Right atrium auricular region (tissue), 2 donors: ENCODE measurements at regions not wholly inside any gene's neighbourhood (a gene's known extent, or its start where the extent isn't known, plus 50 kb on each side); places are given as distances from the start of the nearest gene placed in this dataset.

Experiments used
- DNase-seq: peaks from one replicate; pipeline ENCODE4 v3.0.0-alpha.2; 2019; ENCODE audit warnings: low spot score
- H3K27ac ChIP-seq, 2 donors: fragments of 200-600 bp; sonication (generic); 1 replicate in 1 of 2; 2 replicates in 1 of 2; pipeline ENCODE4 v1.5.1; 2016 to 2019
- H3K27me3 ChIP-seq, 2 donors: fragments of 200-600 bp; sonication (generic); one replicate each; pipeline versions ENCODE4 v1.5.1 to v1.6.0; 2017 to 2019
- H3K36me3 ChIP-seq: fragments of 200-600 bp; sonication (generic); one replicate; pipeline ENCODE4 v1.5.1; 2016
- H3K4me1 ChIP-seq, 2 donors: fragments of 200-600 bp; sonication (generic); one replicate each; pipeline versions ENCODE4 v1.5.1 to v1.6.0; 2017 to 2019
- H3K4me3 ChIP-seq, 2 donors: fragments of 200-600 bp; sonication (generic); 1 replicate in 1 of 2; 2 replicates in 1 of 2; pipeline ENCODE4 v1.5.1; 2017 to 2019; ENCODE audit warnings: mild to moderate bottlenecking in 1 of 2, moderate library complexity in 1 of 2
- H3K9me3 ChIP-seq, 2 donors: fragments of 200-600 bp; sonication (generic); one replicate each; pipeline ENCODE4 v1.5.1; 2019
- TF ChIP-seq, protein P1 (sequence below), 2 donors: fragments of 200-600 bp; sonication (generic); IDR thresholded peaks; one replicate each; pipeline ENCODE4 v1.5.1; 2019; ENCODE audit warnings: antibody characterized with exemption in 2 of 2

DNA sequence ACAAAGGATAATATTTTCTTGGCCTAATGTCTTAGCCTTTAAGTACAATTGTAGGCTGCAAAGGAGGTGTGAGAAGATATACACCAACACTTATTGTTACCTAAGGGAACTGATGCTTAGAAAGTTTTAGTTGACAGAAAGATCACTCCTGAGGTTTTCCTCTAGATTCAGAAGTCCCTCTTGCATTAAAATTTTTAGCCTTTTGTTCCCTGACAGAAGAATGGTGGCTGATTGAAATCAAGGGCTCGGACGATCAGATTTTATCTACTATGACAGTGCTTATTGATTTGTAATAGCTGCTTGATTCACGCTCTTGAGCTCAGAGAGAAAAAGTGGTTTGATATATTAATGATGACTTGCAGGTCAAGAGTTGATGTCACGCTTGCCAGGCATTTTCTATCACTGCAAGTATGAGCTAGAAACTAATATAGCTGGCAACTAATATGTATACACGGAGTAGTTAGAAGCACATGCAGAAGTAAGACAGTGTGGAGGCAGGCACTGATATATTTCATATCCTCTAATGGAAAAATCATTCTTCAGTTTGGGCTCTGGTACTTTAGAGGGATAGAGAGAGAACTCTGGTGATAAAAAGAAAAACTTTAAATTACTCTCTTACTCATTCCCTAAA is 246.6 kb upstream of the ID4 start:
- Histone ChIP-seq H3K36me3 (no peaks in the 10 kb centered on the region), H3K4me3 (no peak overlapping the region), H3K27me3 (no peaks in the 10 kb centered on the region), H3K9me3 (no peaks in the 10 kb centered on the region), H3K4me1 (no peaks in the 10 kb centered on the region), H3K27ac (no peak overlapping the region)
- no peak for DNase-seq
- TF ChIP-seq, protein P1, sequence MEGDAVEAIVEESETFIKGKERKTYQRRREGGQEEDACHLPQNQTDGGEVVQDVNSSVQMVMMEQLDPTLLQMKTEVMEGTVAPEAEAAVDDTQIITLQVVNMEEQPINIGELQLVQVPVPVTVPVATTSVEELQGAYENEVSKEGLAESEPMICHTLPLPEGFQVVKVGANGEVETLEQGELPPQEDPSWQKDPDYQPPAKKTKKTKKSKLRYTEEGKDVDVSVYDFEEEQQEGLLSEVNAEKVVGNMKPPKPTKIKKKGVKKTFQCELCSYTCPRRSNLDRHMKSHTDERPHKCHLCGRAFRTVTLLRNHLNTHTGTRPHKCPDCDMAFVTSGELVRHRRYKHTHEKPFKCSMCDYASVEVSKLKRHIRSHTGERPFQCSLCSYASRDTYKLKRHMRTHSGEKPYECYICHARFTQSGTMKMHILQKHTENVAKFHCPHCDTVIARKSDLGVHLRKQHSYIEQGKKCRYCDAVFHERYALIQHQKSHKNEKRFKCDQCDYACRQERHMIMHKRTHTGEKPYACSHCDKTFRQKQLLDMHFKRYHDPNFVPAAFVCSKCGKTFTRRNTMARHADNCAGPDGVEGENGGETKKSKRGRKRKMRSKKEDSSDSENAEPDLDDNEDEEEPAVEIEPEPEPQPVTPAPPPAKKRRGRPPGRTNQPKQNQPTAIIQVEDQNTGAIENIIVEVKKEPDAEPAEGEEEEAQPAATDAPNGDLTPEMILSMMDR (IDR thresholded peaks at IDR 0.05), result no peak

DNA sequence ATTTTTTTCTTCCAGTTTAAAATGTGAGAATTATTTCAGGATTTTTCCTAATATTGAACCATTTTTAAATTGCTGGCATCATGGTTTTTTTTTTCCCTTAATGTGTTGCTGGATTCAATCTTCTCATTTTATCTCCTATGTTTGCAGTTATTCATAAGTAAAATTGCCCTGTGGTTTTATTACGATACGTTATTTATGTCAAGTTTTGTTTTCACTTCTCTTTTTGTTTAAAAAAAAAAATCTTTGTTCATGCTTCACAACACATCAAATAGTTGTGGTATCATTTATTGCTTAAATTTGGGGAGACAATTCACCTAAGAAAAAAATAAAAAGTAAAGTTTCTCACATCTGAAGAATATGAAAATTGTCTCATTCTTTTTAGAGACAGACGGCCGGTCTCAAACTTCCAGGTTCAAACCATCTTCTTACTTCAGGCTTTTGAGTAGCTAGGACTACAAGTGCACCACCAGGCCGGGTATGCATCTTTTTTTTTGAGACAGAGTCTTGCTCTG is 239.3 kb upstream of the ID4 start:
- DNase-seq, result no peak
- no peaks in the 10 kb centered on the region for H3K27me3 ChIP-seq
- TF ChIP-seq, protein P1 (IDR thresholded peaks at IDR 0.05), result no peak
- no peaks in the 10 kb centered on the region for H3K36me3 ChIP-seq
- no peaks in the 10 kb centered on the region for H3K4me1 ChIP-seq
- H3K27ac ChIP-seq, result no peak overlapping the region
- H3K4me3 ChIP-seq, result no peak overlapping the region
- H3K9me3 ChIP-seq, result no peaks in the 10 kb centered on the region

DNA sequence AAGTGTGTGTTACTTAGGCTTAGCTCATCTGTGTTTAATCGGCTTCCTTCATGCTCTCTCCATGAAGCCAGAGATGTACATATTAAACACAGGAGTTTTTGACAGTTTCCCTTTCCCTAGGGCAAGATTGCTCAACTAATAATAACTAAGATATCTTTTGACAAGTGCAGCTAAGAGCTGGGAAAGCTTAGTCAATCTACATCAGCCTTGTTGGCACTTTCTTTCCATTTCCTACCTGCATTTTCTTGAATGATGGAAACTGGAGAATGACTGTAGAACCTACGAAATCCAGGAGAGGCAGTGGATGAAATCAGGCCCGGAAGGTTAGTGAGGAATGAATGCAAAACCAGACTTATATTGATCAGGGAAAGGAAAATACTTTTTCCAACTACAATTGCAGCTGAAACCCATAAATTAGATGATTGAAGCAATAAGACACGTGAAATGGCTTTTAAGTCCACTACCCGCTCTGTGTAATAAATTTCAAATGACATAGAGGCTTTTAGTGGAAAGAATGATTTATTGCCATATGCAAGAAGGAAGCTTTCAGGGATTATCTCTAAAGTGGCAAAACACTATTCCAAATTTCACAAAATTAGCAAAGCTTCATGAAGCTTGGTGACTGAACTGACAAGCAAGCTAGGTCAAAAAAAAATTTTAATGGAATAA is 237.2 kb upstream of the ID4 start:
- Histone ChIP-seq H3K27ac (no peak overlapping the region), H3K9me3 (no peaks in the 10 kb centered on the region), H3K4me1 (no peaks in the 10 kb centered on the region), H3K4me3 (no peak overlapping the region), H3K36me3 (no peaks in the 10 kb centered on the region), H3K27me3 (no peaks in the 10 kb centered on the region)
- DNase-seq, result no peak
- TF ChIP-seq, protein P1 (IDR thresholded peaks at IDR 0.05), result no peak

DNA sequence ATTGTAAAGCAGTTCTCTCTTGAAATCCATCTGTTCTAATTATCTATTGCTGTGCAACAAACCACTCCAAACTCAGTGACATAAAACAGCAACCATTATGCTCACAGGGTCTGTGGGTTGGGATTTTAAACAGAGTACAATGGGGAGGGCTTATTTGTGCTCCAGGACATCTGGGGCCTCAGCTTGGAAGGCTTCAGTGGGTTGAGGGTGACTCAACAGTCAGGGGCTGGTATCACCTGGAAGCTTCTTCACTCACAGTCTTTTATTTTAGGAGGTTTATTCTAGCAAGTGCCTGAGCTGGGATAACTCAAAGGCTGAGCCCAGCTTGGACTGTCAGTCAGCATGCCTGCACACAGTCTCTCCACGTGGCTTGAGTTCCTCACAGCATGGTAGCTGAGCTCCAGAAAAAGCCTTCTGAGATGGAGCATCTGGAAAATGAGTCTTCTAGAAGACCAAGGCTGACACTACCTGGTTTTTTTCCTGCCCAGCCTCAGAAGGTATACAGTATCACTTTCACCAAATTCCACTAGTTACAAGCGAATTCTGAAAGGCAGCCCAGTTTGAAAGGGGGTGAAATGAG is 234.6 kb upstream of the ID4 start:
- H3K36me3 ChIP-seq, result no peaks in the 10 kb centered on the region
- no peak overlapping the region for H3K27ac ChIP-seq
- H3K27me3 ChIP-seq, result no peaks in the 10 kb centered on the region
- DNase-seq, result no peak
- TF ChIP-seq, protein P1 (IDR thresholded peaks at IDR 0.05), result no peak
- H3K4me1 ChIP-seq, result no peaks in the 10 kb centered on the region
- no peak overlapping the region for H3K4me3 ChIP-seq
- H3K9me3 ChIP-seq, result no peaks in the 10 kb centered on the region

DNA sequence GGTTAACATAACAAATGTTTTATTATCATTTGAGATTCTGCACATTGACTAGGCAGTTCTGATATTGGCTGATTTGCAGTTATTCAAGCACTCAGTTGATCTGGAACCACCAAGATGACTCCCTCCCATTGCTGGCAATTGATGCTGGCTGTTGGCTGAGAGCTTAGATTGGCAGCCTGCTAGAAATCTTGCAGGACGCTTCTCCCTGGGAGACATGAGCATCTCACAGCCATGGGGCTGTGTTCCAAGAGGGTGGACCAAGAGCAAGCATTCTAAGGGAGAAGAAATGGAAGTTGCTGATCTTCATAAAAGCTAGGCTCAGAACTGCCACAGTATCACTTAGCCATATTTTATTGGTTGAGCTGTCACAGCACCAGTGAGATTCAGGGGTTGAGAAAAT is 233.4 kb upstream of the ID4 start:
- H3K9me3 ChIP-seq, result no peaks in the 10 kb centered on the region
- TF ChIP-seq, protein P1 (IDR thresholded peaks at IDR 0.05), result no peak
- H3K4me3 ChIP-seq, result no peak overlapping the region
- no peak for DNase-seq
- H3K36me3 ChIP-seq, result no peaks in the 10 kb centered on the region
- no peak overlapping the region for H3K27ac ChIP-seq
- H3K4me1 ChIP-seq, result no peaks in the 10 kb centered on the region
- no peaks in the 10 kb centered on the region for H3K27me3 ChIP-seq
